Liver (tissue), 8 donors: ENCODE measurements at regions not wholly inside any gene's neighbourhood (a gene's known extent, or its start where the extent isn't known, plus 50 kb on each side); places are given as distances from the start of the nearest gene placed in this dataset.
"Not testable (repeated sequence)": the region's sequence is repeated elsewhere in the genome, so short reads cannot be mapped to it uniquely, and the experiment has no call there.

Experiments
- DNase-seq: peaks from one replicate; pipeline ENCODE4 v3.0.0-alpha.2; 2017; ENCODE audit warnings: low spot score
- H3K27ac ChIP-seq, 2 donors: one replicate each; pipeline ENCODE4 v1.7.0; 2013; ENCODE audit warnings: inconsistent platforms in 2 of 2, low read length in 2 of 2, control low read depth in 1 of 2, low read depth in 1 of 2, mild to moderate bottlenecking in 1 of 2
- H3K27me3 ChIP-seq, 4 donors: one replicate each; pipeline versions ENCODE4 v1.6.1 to v1.7.0; 2013; ENCODE audit warnings: low read length in 3 of 4, inconsistent platforms in 1 of 4, mild to moderate bottlenecking in 1 of 4, moderate library complexity in 1 of 4; ENCODE audit not compliant: control insufficient read depth in 4 of 4, insufficient read depth in 4 of 4
- H3K36me3 ChIP-seq, 4 donors: one replicate each; pipeline versions ENCODE4 v1.6.1 to v1.7.0; 2013; ENCODE audit warnings: low read length in 3 of 4, mild to moderate bottlenecking in 3 of 4, low read depth in 1 of 4, moderate library complexity in 1 of 4; ENCODE audit not compliant: control insufficient read depth in 4 of 4, insufficient read depth in 3 of 4
- H3K4me1 ChIP-seq, 4 donors: one replicate each; pipeline versions ENCODE4 v1.6.1 to v1.7.0; 2013; ENCODE audit warnings: low read length in 3 of 4, mild to moderate bottlenecking in 3 of 4, moderate library complexity in 1 of 4; ENCODE audit not compliant: control insufficient read depth in 4 of 4, insufficient read depth in 4 of 4
- H3K4me3 ChIP-seq, 3 donors: one replicate each; pipeline versions ENCODE4 v1.6.1 to v1.7.0; 2013; ENCODE audit warnings: low read length in 3 of 3, control low read depth in 1 of 3, low read depth in 1 of 3, mild to moderate bottlenecking in 1 of 3
- H3K9ac ChIP-seq, 2 donors: one replicate each; pipeline ENCODE4 v1.7.0; 2013; ENCODE audit warnings: low read length in 2 of 2, mild to moderate bottlenecking in 2 of 2, moderate library complexity in 2 of 2, control low read depth in 1 of 2, low read depth in 1 of 2
- H3K9me3 ChIP-seq, 4 donors: one replicate each; pipeline versions ENCODE4 v1.6.1 to v1.7.0; 2013; ENCODE audit warnings: low read length in 3 of 4; ENCODE audit not compliant: control insufficient read depth in 4 of 4
- EGR1 ChIP-seq, 2 donors: IDR thresholded peaks; 2 replicates each; pipeline ENCODE4 v1.6.1; 2016 to 2018; ENCODE audit warnings: antibody characterized with exemption in 2 of 2, low read depth in 2 of 2
- FOXA2 ChIP-seq: IDR thresholded peaks from 2 replicates; pipeline ENCODE4 v1.6.1; 2016; ENCODE audit warnings: antibody characterized with exemption
- GABPA ChIP-seq, 2 donors: IDR thresholded peaks in 1 of 2; conservative IDR thresholded peaks in 1 of 2; 2 replicates each; pipeline ENCODE4 v1.6.1; 2016; ENCODE audit warnings: antibody characterized with exemption in 2 of 2, mild to moderate bottlenecking in 1 of 2, moderate library complexity in 1 of 2
- HNF4A ChIP-seq, 2 donors: conservative IDR thresholded peaks; 2 replicates each; pipeline ENCODE4 v1.6.1; 2016; ENCODE audit warnings: antibody characterized with exemption in 2 of 2, mild to moderate bottlenecking in 2 of 2
- NR2F2 ChIP-seq: IDR thresholded peaks from 2 replicates; pipeline ENCODE4 v1.6.1; 2016; ENCODE audit warnings: antibody characterized with exemption
- WGBS: extraction: QIAGEN DNeasy Blood & Tissue Kit; methylation state at CpG from one replicate; pipeline ENCODE4 v1.1.7; 2013; 5-methylcytosine and 5-hydroxymethylcytosine counted together
- TF ChIP-seq, protein P1 (sequence below): IDR thresholded peaks from 2 replicates; pipeline ENCODE4 v1.6.1; 2016; ENCODE audit warnings: antibody characterized with exemption
- TF ChIP-seq, protein P2 (sequence below): fragments of 150-350 bp; IDR thresholded peaks from 2 replicates; pipeline ENCODE4 v1.5.1; 2017; ENCODE audit warnings: improper control_type of control experiment, low read depth, low read length; ENCODE audit not compliant: missing input control
- donor health status: healthy.
- donor health status: healthy.
- donor health status: healthy.
- donor health status: healthy.
- donor health status: healthy.

DNA sequence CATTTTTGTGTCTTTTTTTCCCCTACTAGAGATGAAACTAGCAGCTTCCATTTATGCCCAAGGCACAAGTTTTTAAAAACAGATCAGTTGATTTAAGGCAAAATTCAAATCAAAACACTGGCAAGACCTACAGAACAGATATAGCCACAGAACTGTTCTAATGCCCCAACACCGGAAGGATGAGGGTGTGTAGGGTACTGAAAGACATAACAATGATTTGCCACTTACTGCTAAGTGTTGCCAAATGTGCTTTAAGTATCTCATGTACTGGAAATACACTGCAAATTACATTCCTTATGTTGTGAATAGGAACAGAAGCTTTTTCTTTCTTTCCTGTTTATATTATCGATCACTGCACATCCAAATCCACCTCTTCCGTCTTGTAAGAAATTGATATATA, 189.0 kb downstream of the CETN3 start:
- Histone ChIP-seq H3K9me3 (no peaks in the 10 kb centered on the region), H3K4me1 (no peaks in the 10 kb centered on the region), H3K9ac (no peak overlapping the region), H3K27me3 (no peaks in the 10 kb centered on the region), H3K27ac (no peak overlapping the region), H3K36me3 (no peaks in the 10 kb centered on the region), H3K4me3 (no peak overlapping the region)
- no peak for DNase-seq
- WGBS, result 86% methylated on average over 3 of the region's 3 CpGs
- TF ChIP-seq EGR1 (IDR thresholded peaks at IDR 0.05; ENCODE audit: low read depth in 2 of 2) (no peak), HNF4A (conservative IDR thresholded peaks at IDR 0.05) (no peak), NR2F2 (no peak)
- TF ChIP-seq, protein P1, sequence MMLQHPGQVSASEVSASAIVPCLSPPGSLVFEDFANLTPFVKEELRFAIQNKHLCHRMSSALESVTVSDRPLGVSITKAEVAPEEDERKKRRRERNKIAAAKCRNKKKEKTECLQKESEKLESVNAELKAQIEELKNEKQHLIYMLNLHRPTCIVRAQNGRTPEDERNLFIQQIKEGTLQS, result no peak
- TF ChIP-seq, protein P2, sequence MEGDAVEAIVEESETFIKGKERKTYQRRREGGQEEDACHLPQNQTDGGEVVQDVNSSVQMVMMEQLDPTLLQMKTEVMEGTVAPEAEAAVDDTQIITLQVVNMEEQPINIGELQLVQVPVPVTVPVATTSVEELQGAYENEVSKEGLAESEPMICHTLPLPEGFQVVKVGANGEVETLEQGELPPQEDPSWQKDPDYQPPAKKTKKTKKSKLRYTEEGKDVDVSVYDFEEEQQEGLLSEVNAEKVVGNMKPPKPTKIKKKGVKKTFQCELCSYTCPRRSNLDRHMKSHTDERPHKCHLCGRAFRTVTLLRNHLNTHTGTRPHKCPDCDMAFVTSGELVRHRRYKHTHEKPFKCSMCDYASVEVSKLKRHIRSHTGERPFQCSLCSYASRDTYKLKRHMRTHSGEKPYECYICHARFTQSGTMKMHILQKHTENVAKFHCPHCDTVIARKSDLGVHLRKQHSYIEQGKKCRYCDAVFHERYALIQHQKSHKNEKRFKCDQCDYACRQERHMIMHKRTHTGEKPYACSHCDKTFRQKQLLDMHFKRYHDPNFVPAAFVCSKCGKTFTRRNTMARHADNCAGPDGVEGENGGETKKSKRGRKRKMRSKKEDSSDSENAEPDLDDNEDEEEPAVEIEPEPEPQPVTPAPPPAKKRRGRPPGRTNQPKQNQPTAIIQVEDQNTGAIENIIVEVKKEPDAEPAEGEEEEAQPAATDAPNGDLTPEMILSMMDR, result no peak

GRCh38 chr5:90214991-90215390, 194.6 kb downstream of the CETN3 start:
- Histone ChIP-seq H3K9me3 (no peaks in the 10 kb centered on the region), H3K27ac (no peak overlapping the region), H3K4me3 (no peak overlapping the region), H3K27me3 (no peaks in the 10 kb centered on the region), H3K36me3 (no peaks in the 10 kb centered on the region), H3K9ac (no peak overlapping the region), H3K4me1 (no peaks in the 10 kb centered on the region)
- TF ChIP-seq FOXA2, result no peak
- DNase-seq, result no peak

DNA sequence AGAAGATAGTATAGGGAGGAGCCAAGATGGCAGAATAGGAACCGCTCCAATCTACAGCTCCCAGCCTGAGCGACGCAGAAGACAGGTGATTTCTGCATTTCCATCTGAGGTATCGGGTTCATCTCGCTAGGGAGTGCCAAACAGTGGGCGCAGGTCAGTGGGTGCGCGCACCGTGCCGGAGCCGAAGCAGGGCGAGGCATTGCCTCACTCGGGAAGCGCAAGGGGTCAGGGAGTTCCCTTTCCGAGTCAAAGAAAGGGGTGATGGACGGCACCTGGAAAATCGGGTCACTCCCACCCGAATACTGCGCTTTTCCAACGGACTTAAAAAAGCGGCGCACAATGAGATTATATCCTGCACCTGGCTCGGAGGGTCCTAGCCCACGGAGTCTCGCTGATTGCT, 201.2 kb downstream of the CETN3 start:
- H3K4me3 ChIP-seq, H3K36me3 ChIP-seq, DNase-seq, H3K4me1 ChIP-seq, H3K27ac ChIP-seq, H3K9ac ChIP-seq, H3K9me3 ChIP-seq, H3K27me3 ChIP-seq: not testable (repeated sequence)
- 86% methylated on average over 25 of the region's 25 CpGs for WGBS

DNA sequence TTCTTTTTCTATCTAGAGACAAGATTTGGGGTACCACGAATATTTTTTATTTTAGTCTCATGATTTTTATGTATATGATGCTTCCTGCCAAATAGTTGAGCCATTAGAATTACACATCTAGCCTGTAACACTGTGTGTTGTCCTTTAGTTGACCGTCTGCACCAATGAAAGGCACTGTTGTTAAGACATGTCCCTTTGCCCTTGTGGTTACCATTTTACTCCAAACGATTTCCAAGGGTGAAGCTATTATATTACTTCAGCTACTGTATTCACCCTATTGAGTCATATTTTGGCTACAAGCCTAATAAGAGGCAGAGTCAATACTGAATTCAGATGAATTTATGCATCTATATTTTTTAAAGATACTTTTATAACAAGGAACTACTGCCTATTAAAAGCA, 207.6 kb downstream of the CETN3 start:
- no peak overlapping the region for H3K27ac ChIP-seq
- WGBS, result 40% methylated on average over 3 of the region's 3 CpGs
- no peaks in the 10 kb centered on the region for H3K36me3 ChIP-seq
- H3K9ac ChIP-seq, result no peak overlapping the region
- no peaks in the 10 kb centered on the region for H3K4me1 ChIP-seq
- no peak for DNase-seq
- peaks cover 0 to 4% (median 0%) of the 10 kb centered on the region in 4 donors for H3K27me3 ChIP-seq
- TF ChIP-seq, protein P1, result no peak
- TF ChIP-seq NR2F2 (no peak), GABPA (IDR thresholded peaks at IDR 0.05 in 1 of 2, conservative IDR thresholded peaks at IDR 0.05 in 1 of 2) (no peak)
- no peaks in the 10 kb centered on the region for H3K9me3 ChIP-seq
- H3K4me3 ChIP-seq, result no peak overlapping the region
